ENCODE measurements at regions not wholly inside any gene's neighbourhood (a gene's known extent, or its start where the extent isn't known, plus 50 kb on each side); places are given as distances from the start of the nearest gene placed in this dataset.
"Not testable (repeated sequence)": the region's sequence is repeated elsewhere in the genome, so short reads cannot be mapped to it uniquely, and the experiment has no call there.

DNA sequence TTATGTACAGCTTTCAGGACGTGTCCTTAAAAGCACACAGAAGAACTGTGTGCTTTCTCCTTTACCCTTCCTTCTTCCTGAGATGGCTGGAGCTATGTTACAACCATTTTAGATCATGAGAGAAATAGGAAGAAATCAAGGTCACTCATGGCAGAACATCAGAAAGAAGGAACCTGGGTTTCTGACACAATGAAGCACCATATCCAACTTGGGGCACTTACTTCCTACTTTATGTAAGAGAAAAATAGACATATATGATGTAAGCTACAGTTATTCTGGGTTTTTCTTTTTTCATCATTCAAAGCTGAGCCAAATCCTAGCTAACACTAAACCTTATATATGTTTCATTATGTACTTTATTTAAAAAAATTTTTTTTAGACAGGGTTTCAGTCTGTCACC is 79.5 kb downstream of the FAM161A start:
- DNase-seq, result no peak

GRCh38 chr2:61771904-61772845 is 81.7 kb downstream of the FAM161A start:
- DNase-seq, result no peak

GRCh38 chr2:61770746-61771145 is 83.1 kb downstream of the FAM161A start:
- DNase-seq, result no peak

DNA sequence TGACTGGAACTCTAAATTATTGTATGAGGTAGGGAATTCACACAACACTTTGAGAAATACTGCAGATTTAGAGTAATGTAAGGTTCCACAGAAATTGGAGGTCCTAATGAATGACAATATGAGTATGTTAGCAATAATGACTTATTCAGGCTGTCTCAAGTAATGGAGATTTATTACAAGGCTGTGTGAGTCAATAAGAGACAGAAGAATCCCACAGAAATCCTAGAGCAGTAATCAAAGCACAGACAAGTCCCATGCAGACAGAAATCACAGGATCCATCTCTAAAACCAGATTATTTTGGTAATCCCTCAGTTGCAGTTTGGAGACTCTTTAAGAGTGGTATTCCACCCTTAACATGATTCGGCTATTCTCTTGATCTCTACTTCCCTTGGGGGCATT is 83.6 kb downstream of the FAM161A start:
- no peak for DNase-seq

DNA sequence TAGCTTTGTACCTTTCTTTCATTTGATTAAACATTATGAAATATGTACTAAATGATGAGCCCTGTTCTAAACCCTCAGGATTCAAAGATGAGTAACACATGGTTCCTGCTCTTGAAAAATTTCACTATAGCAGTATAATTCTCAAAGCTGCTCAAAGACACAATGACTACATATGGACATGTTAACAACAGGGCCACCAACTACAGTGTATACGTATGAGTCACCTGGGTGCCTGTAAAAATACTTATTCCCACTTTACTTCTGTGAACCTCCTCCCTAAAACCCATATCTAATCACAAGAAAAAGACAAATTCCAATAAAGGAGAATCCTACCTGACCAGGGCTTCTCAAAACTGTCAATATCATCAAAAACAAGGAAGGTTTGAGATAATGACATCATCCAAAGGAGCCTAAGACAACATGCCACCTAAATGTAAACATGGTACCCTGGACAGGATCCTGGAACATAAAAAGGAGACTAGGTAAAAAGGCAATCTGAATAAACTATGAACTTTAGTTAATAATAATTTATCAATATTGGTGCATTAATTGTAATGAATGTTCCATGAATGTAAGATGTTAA is 84.7 kb downstream of the FAM161A start:
- DNase-seq, result no peak

GRCh38 chr2:61764035-61764800 is 89.6 kb downstream of the FAM161A start:
- peak; percentile 98 for DNase-seq

DNA sequence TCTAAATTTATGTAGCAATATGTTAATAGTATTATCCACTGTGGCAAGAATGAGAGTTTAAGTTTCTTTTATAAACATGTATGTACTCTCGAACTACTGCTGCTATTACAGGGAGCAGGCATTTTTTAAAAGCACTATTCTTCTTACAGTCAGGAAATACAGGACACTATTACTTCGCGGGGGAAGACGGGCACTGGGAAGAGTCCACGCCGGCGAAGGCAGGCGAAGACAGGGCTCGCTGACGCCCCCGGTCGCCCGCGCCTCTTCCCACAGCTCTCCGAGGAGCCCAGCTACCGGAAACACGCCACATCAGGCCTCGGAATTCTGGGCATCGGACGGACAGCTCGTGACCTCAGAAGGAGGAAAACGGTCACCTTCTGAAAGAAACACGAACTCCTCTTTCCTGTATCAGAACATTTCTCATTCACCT is 90.2 kb downstream of the FAM161A start:
- DNase-seq, result no peak

GRCh38 chr2:61762292-61762691 is 91.6 kb downstream of the FAM161A start:
- DNase-seq, result peak in 1 of 2 donors; percentile 36

- no peak for DNase-seq
Observed at GRCh38 chr2:61759718-61760117, 94.1 kb downstream of the FAM161A start.

GRCh38 chr2:61759005-61759404 is 94.9 kb downstream of the FAM161A start:
- no peak for DNase-seq

- no peak for DNase-seq
Observed at GRCh38 chr2:61758159-61758558, 95.7 kb downstream of the FAM161A start.

GRCh38 chr2:61753512-61753911 is 100.3 kb downstream of the FAM161A start:
- DNase-seq, result no peak

GRCh38 chr2:61750624-61751023 is 103.2 kb downstream of the FAM161A start:
- no peak for DNase-seq

- no peak for DNase-seq
Observed at GRCh38 chr2:61742955-61743354, 110.9 kb downstream of the FAM161A start.

- no peak for DNase-seq
Observed at GRCh38 chr2:61737841-61738240, 116.0 kb downstream of the FAM161A start.

DNA sequence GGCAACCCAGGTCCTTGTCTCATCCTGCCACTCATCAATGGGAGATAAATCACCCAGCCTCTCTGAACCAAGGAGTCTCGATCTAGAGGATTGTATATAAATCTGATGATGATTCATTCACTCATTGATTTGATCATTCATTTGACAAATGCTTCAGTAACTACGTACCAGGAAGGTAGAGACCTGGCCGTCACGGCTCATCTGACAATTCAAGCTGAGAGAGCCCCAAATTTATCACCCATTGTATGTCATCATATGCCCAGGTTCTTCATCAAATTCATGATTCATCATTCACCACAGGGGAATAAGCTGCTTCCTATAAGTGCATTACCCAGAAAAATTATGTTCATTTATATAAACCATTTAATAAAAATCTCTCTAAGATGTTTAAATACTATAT is 116.9 kb downstream of the FAM161A start:
- no peak for DNase-seq

DNA sequence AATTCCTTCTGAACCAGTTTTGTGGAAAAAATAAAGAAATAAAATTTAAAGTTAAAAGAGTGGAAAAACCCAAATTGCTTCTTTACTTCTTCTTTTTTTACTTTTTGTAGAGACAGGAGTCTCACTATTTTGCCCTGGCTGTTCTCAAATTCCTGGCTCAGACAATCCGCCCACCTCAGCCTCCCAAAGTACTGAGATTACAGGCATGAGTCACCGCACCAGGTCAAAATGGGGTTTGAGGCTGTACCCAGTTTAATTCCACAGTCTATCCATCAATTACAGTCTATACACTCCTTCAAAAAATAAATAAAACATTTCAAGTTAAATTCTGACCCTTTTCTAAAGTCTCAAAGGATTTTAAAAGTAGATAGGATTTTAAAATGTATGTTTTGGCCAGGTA is 120.3 kb downstream of the FAM161A start:
- DNase-seq, result no peak

GRCh38 chr2:61732787-61733186 is 121.1 kb downstream of the FAM161A start:
- DNase-seq, result no peak

DNA sequence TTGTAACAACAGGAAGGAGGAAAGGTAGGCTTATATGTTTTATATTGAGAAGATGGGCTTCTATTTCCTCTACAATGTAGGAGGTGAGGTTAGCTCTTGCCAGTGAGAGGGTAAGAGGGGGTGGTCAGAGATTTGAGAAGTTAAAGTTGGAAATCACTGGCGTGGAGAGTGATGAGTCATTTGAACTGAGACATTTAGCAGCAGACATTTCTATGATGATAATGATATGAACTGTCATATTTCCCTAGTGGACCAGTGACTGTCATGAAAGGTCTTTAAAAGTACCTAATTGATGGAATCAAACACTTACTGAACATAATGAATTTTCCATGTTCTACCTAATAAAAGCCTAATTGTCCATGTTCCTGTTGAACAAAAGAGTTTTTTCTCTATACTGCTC is 126.1 kb downstream of the FAM161A start:
- DNase-seq, result no peak

DNA sequence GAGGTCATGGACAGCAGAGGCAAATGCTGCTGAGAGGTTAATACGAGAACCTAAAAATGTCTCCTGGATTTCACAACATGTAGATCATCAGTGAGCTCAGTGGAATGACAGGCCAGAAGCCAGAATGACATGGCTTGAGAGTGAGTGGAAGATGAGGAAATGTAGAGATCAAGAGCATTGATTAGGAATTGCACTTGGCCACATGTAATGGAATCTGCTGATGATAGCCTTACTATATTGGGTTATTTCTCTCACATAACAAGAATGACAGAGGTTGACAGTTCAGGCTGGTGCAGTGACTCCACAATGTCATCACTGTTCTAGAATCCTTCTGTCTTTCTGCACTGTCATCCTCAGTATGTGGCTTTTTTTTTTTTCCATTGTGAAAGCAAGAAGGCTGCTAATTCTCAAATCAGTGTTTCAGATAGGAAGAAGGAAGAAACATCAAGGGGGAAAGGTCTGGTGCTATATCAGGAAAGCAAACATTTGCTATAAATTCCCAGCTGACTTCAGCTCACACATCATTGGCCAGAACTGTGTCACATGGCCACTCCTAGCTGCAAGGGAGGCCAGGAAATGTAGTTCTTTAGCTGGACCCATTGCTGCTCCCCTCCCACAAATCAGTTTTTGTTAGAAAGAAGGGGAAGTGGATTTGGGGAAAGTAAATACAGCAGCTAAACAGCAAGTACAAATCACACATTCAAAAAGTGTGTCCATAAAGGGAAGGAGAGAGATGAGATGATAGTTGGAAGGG is 127.2 kb downstream of the FAM161A start:
- DNase-seq, result no peak

DNA sequence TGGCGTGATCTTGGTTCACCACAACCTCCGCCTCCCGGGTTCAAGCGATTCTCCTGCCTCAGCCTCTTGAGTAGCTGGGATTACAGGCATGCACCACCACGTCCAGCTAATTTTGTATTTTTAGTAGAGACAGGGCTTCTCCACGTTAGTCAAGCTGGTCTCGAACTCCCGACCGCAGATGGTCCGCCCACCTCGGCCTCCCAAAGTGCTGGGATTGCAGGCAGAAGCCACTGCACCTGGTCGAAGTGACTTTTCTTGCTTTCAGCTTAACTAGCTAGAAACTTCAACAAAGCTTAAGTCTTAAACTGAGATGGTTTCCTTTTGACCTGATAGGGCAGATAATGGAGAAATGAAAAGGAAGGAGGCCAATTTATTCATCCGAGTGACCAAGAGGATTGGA is 130.5 kb downstream of the FAM161A start:
- not testable (repeated sequence) for DNase-seq

DNA sequence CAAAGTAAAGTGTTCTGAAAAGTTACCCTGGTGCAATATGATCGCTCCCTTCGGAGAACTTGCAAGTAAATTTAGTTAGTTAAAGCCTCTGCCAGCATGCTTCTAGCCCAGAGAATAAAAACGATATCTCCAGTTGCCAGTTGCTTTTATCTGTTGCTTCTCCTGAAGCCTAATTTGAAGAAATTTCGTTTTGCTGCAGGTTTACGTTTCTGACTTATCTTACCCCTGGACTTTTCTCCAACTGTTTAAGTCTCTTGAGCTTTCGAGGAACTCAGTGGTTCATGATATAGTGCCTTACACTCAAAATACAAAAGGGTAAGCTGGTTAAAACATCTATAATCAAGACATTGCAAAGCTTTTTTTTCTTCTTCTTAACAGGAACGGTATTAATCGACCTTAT is 131.1 kb downstream of the FAM161A start:
- DNase-seq, result no peak

DNA sequence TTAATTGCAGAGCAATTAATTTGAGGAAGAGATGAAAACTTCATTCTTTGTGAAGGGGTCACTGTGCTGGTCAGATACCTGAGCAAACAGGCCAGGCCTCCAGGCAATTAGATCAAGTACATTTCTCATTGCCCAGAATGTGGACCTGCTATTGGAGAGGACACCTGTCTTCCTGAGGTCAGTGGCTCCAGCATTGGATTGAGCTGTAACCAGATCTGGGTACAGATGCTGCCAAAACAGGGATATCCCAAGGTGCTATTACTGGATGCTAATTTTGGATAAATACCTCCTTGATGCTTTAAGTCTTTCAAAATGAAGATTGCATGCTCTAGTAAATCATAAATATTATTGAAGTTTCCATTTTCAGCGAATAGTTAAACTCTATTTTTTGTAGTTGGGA is 131.5 kb downstream of the FAM161A start:
- no peak for DNase-seq
